T-helper 1 cell (primary cell): ENCODE measurements at regions not wholly inside any gene's neighbourhood (a gene's known extent, or its start where the extent isn't known, plus 50 kb on each side); places are given as distances from the start of the nearest gene placed in this dataset.

Experiments
- DNase-seq, 5 donors: peaks; one replicate each; pipeline ENCODE4 v3.0.0-alpha.2; 2012 to 2020

- DNase-seq: no peak
These were observed 84.2 kb upstream of the SEMA6A start for GRCh38 chr5:116658830-116659229.

- no peak for DNase-seq
These were observed 83.5 kb upstream of the SEMA6A start for GRCh38 chr5:116658141-116658540.

- DNase-seq: no peak
These were observed 80.8 kb upstream of the SEMA6A start for GRCh38 chr5:116655431-116655830.

- no peak for DNase-seq
These were observed 80.3 kb upstream of the SEMA6A start for GRCh38 chr5:116654925-116655324.

GRCh38 chr5:116652903-116653302 lies 78.3 kb upstream of the SEMA6A start:
- DNase-seq: no peak

- no peak for DNase-seq
These were observed 77.6 kb upstream of the SEMA6A start for GRCh38 chr5:116652196-116652729.

- DNase-seq: no peak
These were observed 77.0 kb upstream of the SEMA6A start for GRCh38 chr5:116651653-116652052.

GRCh38 chr5:116650964-116651363 lies 76.3 kb upstream of the SEMA6A start:
- no peak for DNase-seq

- DNase-seq: no peak
These were observed 75.9 kb upstream of the SEMA6A start for GRCh38 chr5:116650544-116650943.

- no peak for DNase-seq
These were observed 72.1 kb upstream of the SEMA6A start for GRCh38 chr5:116646611-116647289.

GRCh38 chr5:116645627-116646026 lies 71.0 kb upstream of the SEMA6A start:
- no peak for DNase-seq

GRCh38 chr5:116640236-116640635 lies 65.6 kb upstream of the SEMA6A start:
- no peak for DNase-seq

- no peak for DNase-seq
These were observed 62.6 kb upstream of the SEMA6A start for GRCh38 chr5:116637149-116637740.

- no peak for DNase-seq
These were observed 58.3 kb upstream of the SEMA6A start for GRCh38 chr5:116632890-116633289.

GRCh38 chr5:116631147-116631546 lies 56.5 kb upstream of the SEMA6A start:
- no peak for DNase-seq

- DNase-seq: no peak
These were observed 54.5 kb upstream of the SEMA6A start for GRCh38 chr5:116629168-116629567.

- no peak for DNase-seq
These were observed 52.5 kb upstream of the SEMA6A start for GRCh38 chr5:116626945-116627679.

- no peak for DNase-seq
These were observed 51.7 kb upstream of the SEMA6A start for GRCh38 chr5:116626272-116626723.
